Sigmoid colon (tissue), 6 donors: ENCODE measurements at regions not wholly inside any gene's neighbourhood (a gene's known extent, or its start where the extent isn't known, plus 50 kb on each side); places are given as distances from the start of the nearest gene placed in this dataset.

ENCODE experiments used
- DNase-seq: peaks from one replicate; pipeline ENCODE4 v3.0.0-alpha.2; 2019
- H3K27ac ChIP-seq, 4 donors: fragments of 200-600 bp; sonication (generic); one replicate each; pipeline ENCODE4 v1.5.1; 2016 to 2019; ENCODE audit warnings: mild to moderate bottlenecking in 1 of 4
- H3K27me3 ChIP-seq, 3 donors: fragments of 200-600 bp; sonication (generic); one replicate each; pipeline ENCODE4 v1.5.1; 2019; ENCODE audit warnings: mild to moderate bottlenecking in 1 of 3
- H3K36me3 ChIP-seq, 4 donors: fragments of 200-600 bp; sonication (generic); one replicate each; pipeline ENCODE4 v1.5.1; 2016 to 2019
- H3K4me1 ChIP-seq, 4 donors: fragments of 200-600 bp; sonication (generic); one replicate each; pipeline ENCODE4 v1.5.1; 2017 to 2019
- H3K4me3 ChIP-seq, 4 donors: fragments of 200-600 bp; sonication (generic); one replicate each; pipeline ENCODE4 v1.5.1; 2017 to 2019; ENCODE audit warnings: mild to moderate bottlenecking in 2 of 4, moderate library complexity in 1 of 4
- H3K9me3 ChIP-seq, 4 donors: fragments of 200-600 bp in 3 of 4; sonication (generic) in 3 of 4; one replicate each; pipeline versions ENCODE4 v1.5.1 to v1.6.1; 2013 to 2019
- CTCF ChIP-seq, 4 experiments: fragments of 450-650 bp in 3 of 4; fragments of 200-600 bp in 1 of 4; IDR thresholded peaks; one replicate each; pipeline ENCODE4 v1.5.1; 2016 to 2019; ENCODE audit warnings: antibody characterized with exemption in 4 of 4, mild to moderate bottlenecking in 3 of 4, moderate library complexity in 2 of 4
- EP300 ChIP-seq, 4 donors: sonication (generic); formaldehyde crosslinking; IDR thresholded peaks; one replicate each; pipeline ENCODE4 v1.6.1; 2017; ENCODE audit warnings: antibody characterized with exemption in 4 of 4
- POLR2A ChIP-seq, 2 donors: fragments of 450-650 bp; IDR thresholded peaks; one replicate each; pipeline ENCODE4 v1.6.1; 2016; ENCODE audit warnings: antibody characterized with exemption in 2 of 2, mild to moderate bottlenecking in 2 of 2, moderate library complexity in 2 of 2
- POLR2AphosphoS5 ChIP-seq, 4 donors: sonication (generic); formaldehyde crosslinking; IDR thresholded peaks; one replicate each; pipeline ENCODE4 v1.6.1; 2017; ENCODE audit warnings: antibody characterized with exemption in 4 of 4
- WGBS, 2 donors: extraction: QIAGEN DNeasy Blood & Tissue Kit; methylation state at CpG; one replicate each; pipeline ENCODE4 v1.1.7; 2013; 5-methylcytosine and 5-hydroxymethylcytosine counted together
- intact Hi-C: fragments of 100-400 bp; cut with DNase I; formaldehyde crosslinking; loops from one replicate; pipeline ENCODE4 v1.15.1; 2023
- donor health status: healthy with polysubstance abuse.
- donor health status: healthy.

- DNase-seq: no peak
- Histone ChIP-seq H3K4me1 (no peaks in the 10 kb centered on the region), H3K9me3 (no peaks in the 10 kb centered on the region), H3K27me3 (no peaks in the 10 kb centered on the region), H3K4me3 (no peak overlapping the region), H3K27ac (no peak overlapping the region), H3K36me3 (no peaks in the 10 kb centered on the region)
- TF ChIP-seq EP300 (IDR thresholded peaks at IDR 0.05) (no peak), POLR2A (IDR thresholded peaks at IDR 0.05) (no peak), POLR2AphosphoS5 (IDR thresholded peaks at IDR 0.05) (no peak), CTCF (IDR thresholded peaks at IDR 0.05) (no peak)
- 35 to 68% methylated on average over 1 of the region's 1 CpG for WGBS, 2 donors
- intact Hi-C loops: no loop called here
These were observed 2759.4 kb downstream of the PCDH9 start for GRCh38 chr13:64470751-64471150.

- TF ChIP-seq EP300 (IDR thresholded peaks at IDR 0.05) (no peak), CTCF (IDR thresholded peaks at IDR 0.05) (no peak), POLR2A (IDR thresholded peaks at IDR 0.05) (no peak), POLR2AphosphoS5 (IDR thresholded peaks at IDR 0.05) (no peak)
- H3K9me3 ChIP-seq: no peaks in the 10 kb centered on the region
- H3K4me1 ChIP-seq: no peaks in the 10 kb centered on the region
- DNase-seq: no peak
- intact Hi-C loops: no loop called here
- H3K36me3 ChIP-seq: no peaks in the 10 kb centered on the region
- H3K27ac ChIP-seq: no peak overlapping the region
- H3K27me3 ChIP-seq: no peaks in the 10 kb centered on the region
- no peak overlapping the region for H3K4me3 ChIP-seq
- WGBS, 2 donors: 94 to 97% methylated on average over 3 of the region's 3 CpGs
These were observed 2770.4 kb downstream of the PCDH9 start for GRCh38 chr13:64459778-64460177.

- Histone ChIP-seq H3K9me3 (no peaks in the 10 kb centered on the region), H3K4me1 (no peaks in the 10 kb centered on the region), H3K36me3 (no peaks in the 10 kb centered on the region), H3K4me3 (no peak overlapping the region), H3K27me3 (no peaks in the 10 kb centered on the region), H3K27ac (no peak overlapping the region)
- no peak for DNase-seq
- intact Hi-C loops: no loop called here
- TF ChIP-seq EP300 (IDR thresholded peaks at IDR 0.05): no peak
- no peak for TF ChIP-seq POLR2AphosphoS5 (IDR thresholded peaks at IDR 0.05)
- TF ChIP-seq CTCF (IDR thresholded peaks at IDR 0.05): no peak
- TF ChIP-seq POLR2A (IDR thresholded peaks at IDR 0.05): no peak
These were observed 2772.2 kb downstream of the PCDH9 start for GRCh38 chr13:64457976-64458375.

GRCh38 chr13:64455124-64455523, 2775.0 kb downstream of the PCDH9 start:
- WGBS, 2 donors: 58 to 70% methylated on average over 2 of the region's 2 CpGs
- no peaks in the 10 kb centered on the region for H3K27me3 ChIP-seq
- H3K27ac ChIP-seq: no peak overlapping the region
- H3K9me3 ChIP-seq: no peaks in the 10 kb centered on the region
- no peak for DNase-seq
- no peak overlapping the region for H3K4me3 ChIP-seq
- intact Hi-C loops: no loop called here
- no peaks in the 10 kb centered on the region for H3K36me3 ChIP-seq
- TF ChIP-seq CTCF (IDR thresholded peaks at IDR 0.05) (no peak), POLR2A (IDR thresholded peaks at IDR 0.05) (no peak), POLR2AphosphoS5 (IDR thresholded peaks at IDR 0.05) (no peak), EP300 (IDR thresholded peaks at IDR 0.05) (no peak)
- no peaks in the 10 kb centered on the region for H3K4me1 ChIP-seq

GRCh38 chr13:64453831-64454230, 2776.3 kb downstream of the PCDH9 start:
- TF ChIP-seq POLR2AphosphoS5 (IDR thresholded peaks at IDR 0.05) (no peak), EP300 (IDR thresholded peaks at IDR 0.05) (no peak), CTCF (IDR thresholded peaks at IDR 0.05) (no peak), POLR2A (IDR thresholded peaks at IDR 0.05) (no peak)
- no peaks in the 10 kb centered on the region for H3K36me3 ChIP-seq
- intact Hi-C loops: no loop called here
- H3K27me3 ChIP-seq: no peaks in the 10 kb centered on the region
- DNase-seq: no peak
- no peak overlapping the region for H3K4me3 ChIP-seq
- no peaks in the 10 kb centered on the region for H3K4me1 ChIP-seq
- 70 to 73% methylated on average over 4 of the region's 4 CpGs for WGBS, 2 donors
- no peaks in the 10 kb centered on the region for H3K9me3 ChIP-seq
- no peak overlapping the region for H3K27ac ChIP-seq
